Vagina (tissue), 2 donors: ENCODE measurements at regions not wholly inside any gene's neighbourhood (a gene's known extent, or its start where the extent isn't known, plus 50 kb on each side); places are given as distances from the start of the nearest gene placed in this dataset.

Experiments used
- POLR2A ChIP-seq, 2 donors: fragments of 450-650 bp; IDR thresholded peaks; one replicate each; pipeline ENCODE4 v1.6.1; 2017; ENCODE audit warnings: antibody characterized with exemption in 2 of 2, mild to moderate bottlenecking in 2 of 2, moderate library complexity in 2 of 2
- POLR2AphosphoS5 ChIP-seq, 2 donors: sonication (generic); formaldehyde crosslinking; IDR thresholded peaks; one replicate each; pipeline ENCODE4 v1.9.0; 2017; ENCODE audit warnings: antibody characterized with exemption in 2 of 2, mild to moderate bottlenecking in 2 of 2, low read depth in 1 of 2; ENCODE audit not compliant: insufficient read depth in 1 of 2
- TF ChIP-seq, protein P1 (sequence below), 3 experiments: fragments of 450-650 bp in 2 of 3; fragments of 200-600 bp in 1 of 3; sonication (generic) in 1 of 3; IDR thresholded peaks; one replicate each; pipeline ENCODE4 v1.5.1; 2017 to 2019; ENCODE audit warnings: antibody characterized with exemption in 3 of 3, mild to moderate bottlenecking in 2 of 3, moderate library complexity in 2 of 3

- TF ChIP-seq, protein P1, sequence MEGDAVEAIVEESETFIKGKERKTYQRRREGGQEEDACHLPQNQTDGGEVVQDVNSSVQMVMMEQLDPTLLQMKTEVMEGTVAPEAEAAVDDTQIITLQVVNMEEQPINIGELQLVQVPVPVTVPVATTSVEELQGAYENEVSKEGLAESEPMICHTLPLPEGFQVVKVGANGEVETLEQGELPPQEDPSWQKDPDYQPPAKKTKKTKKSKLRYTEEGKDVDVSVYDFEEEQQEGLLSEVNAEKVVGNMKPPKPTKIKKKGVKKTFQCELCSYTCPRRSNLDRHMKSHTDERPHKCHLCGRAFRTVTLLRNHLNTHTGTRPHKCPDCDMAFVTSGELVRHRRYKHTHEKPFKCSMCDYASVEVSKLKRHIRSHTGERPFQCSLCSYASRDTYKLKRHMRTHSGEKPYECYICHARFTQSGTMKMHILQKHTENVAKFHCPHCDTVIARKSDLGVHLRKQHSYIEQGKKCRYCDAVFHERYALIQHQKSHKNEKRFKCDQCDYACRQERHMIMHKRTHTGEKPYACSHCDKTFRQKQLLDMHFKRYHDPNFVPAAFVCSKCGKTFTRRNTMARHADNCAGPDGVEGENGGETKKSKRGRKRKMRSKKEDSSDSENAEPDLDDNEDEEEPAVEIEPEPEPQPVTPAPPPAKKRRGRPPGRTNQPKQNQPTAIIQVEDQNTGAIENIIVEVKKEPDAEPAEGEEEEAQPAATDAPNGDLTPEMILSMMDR (IDR thresholded peaks at IDR 0.05): no peak
- TF ChIP-seq POLR2A (IDR thresholded peaks at IDR 0.05) (no peak), POLR2AphosphoS5 (IDR thresholded peaks at IDR 0.05; ENCODE audit: insufficient read depth in 1 of 2, low read depth in 1 of 2) (no peak)
These were observed 463.9 kb downstream of the MFSD1 start for GRCh38 chr3:159265705-159266104.
